MM.1S (cell line): ENCODE measurements at regions not wholly inside any gene's neighbourhood (a gene's known extent, or its start where the extent isn't known, plus 50 kb on each side); places are given as distances from the start of the nearest gene placed in this dataset.

ENCODE experiments used
- DNase-seq: peaks from one replicate; pipeline ENCODE4 v3.0.0-alpha.2; 2015
- H2AFZ ChIP-seq: fragments of 300-600 bp; sonication (generic); 2 replicates; pipeline ENCODE4 v1.6.0; 2016; ENCODE audit warnings: antibody characterized with exemption, low read length
- H3F3A ChIP-seq: fragments of 300-600 bp; sonication (generic); 2 replicates; pipeline ENCODE4 v1.6.1; 2016; ENCODE audit warnings: mild to moderate bottlenecking, antibody characterized with exemption, low read length, moderate library complexity, mixed read lengths; ENCODE audit not compliant: insufficient read depth
- H3K27ac ChIP-seq: fragments of 300-600 bp; sonication (generic); 2 replicates; pipeline ENCODE4 v1.5.1; 2016; ENCODE audit warnings: mild to moderate bottlenecking, low read length
- H3K27me3 ChIP-seq: fragments of 300-600 bp; sonication (generic); replicated peaks from 2 replicates; pipeline ENCODE4 v1.6.0; 2016; ENCODE audit warnings: low read length; ENCODE audit not compliant: insufficient read depth
- H3K36me3 ChIP-seq: fragments of 300-600 bp; sonication (generic); replicated peaks from 2 replicates; pipeline ENCODE4 v1.6.1; 2016; ENCODE audit warnings: mild to moderate bottlenecking, low read length, mixed read lengths; ENCODE audit not compliant: insufficient read depth
- H3K4me1 ChIP-seq: fragments of 300-600 bp; sonication (generic); 2 replicates; pipeline ENCODE4 v1.6.1; 2016; ENCODE audit warnings: low read length, mixed read lengths
- H3K4me2 ChIP-seq: fragments of 300-600 bp; sonication (generic); 2 replicates; pipeline ENCODE4 v1.6.0; 2016; ENCODE audit warnings: low read depth, low read length
- H3K4me3 ChIP-seq: fragments of 300-600 bp; sonication (generic); 2 replicates; pipeline ENCODE4 v1.5.1; 2016; ENCODE audit warnings: low read length, mixed read lengths
- H3K79me2 ChIP-seq: fragments of 300-600 bp; sonication (generic); 2 replicates; pipeline ENCODE4 v1.6.1; 2016; ENCODE audit warnings: mixed run types, low read length, mixed read lengths
- H3K9ac ChIP-seq: fragments of 300-600 bp; sonication (generic); 2 replicates; pipeline ENCODE4 v1.6.1; 2016; ENCODE audit warnings: low read length, mixed read lengths
- H3K9me2 ChIP-seq: fragments of 300-600 bp; sonication (generic); replicated peaks from 2 replicates; pipeline ENCODE4 v1.6.1; 2016; ENCODE audit warnings: mild to moderate bottlenecking, low read length, mixed read lengths; ENCODE audit not compliant: insufficient read depth
- H3K9me3 ChIP-seq: fragments of 300-600 bp; sonication (generic); replicated peaks from 2 replicates; pipeline ENCODE4 v1.6.1; 2016; ENCODE audit warnings: mild to moderate bottlenecking, low read length, mixed read lengths; ENCODE audit not compliant: insufficient read depth
- H4K20me1 ChIP-seq: fragments of 300-600 bp; sonication (generic); 2 replicates; pipeline ENCODE4 v1.6.1; 2016; ENCODE audit warnings: mild to moderate bottlenecking, low read length, moderate library complexity, mixed read lengths; ENCODE audit not compliant: insufficient read depth
- EZH2 ChIP-seq: fragments of 300-600 bp; sonication (generic); optimal IDR thresholded peaks from 2 replicates; pipeline ENCODE3; 2017; ENCODE audit warnings: low read depth, mild to moderate bottlenecking, antibody characterized with exemption, low read length, mixed read lengths
- EZH2phosphoT487 ChIP-seq: fragments of 300-600 bp; sonication (generic); IDR thresholded peaks from 2 replicates; pipeline ENCODE4 v1.6.1; 2018; ENCODE audit warnings: antibody characterized with exemption, low read length
- TF ChIP-seq, protein P1 (sequence below): fragments of 300-600 bp; sonication (generic); IDR thresholded peaks from 2 replicates; pipeline ENCODE4 v1.5.1; 2016; ENCODE audit warnings: antibody characterized with exemption, low read length, mixed read lengths

DNA sequence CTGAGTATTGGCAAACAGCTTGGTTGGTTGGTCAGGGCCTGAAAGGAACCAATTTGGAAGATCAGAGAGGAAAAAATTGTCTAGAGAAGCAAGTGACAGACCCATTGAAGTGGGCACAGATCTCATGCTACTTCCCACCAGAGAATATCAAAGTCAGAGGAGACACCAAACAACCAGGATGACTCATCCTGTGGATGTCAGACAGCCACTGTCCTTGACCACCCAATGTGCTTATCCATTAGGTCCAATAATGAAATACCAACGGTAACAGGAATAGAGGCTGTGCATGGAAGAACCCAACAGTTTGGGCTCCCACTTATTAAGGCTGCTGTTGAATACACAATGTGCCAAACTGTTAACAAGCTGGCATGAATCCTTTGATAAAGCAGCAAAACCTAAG is 323.1 kb upstream of the ATP11B start:
- Histone ChIP-seq H3K4me3 (no peak overlapping the region), H3K4me2 (no peak overlapping the region), H3K9me2 (no peaks in the 10 kb centered on the region), H3K27me3 (no peaks in the 10 kb centered on the region), H4K20me1 (no peaks in the 10 kb centered on the region), H3K4me1 (peaks cover 40% of the 10 kb centered on the region), H2AFZ (no peak overlapping the region), H3K27ac (no peak overlapping the region), H3K9me3 (no peaks in the 10 kb centered on the region), H3K36me3 (no peaks in the 10 kb centered on the region), H3F3A (peaks cover 3% of the 10 kb centered on the region), H3K9ac (no peak overlapping the region), H3K79me2 (no peaks in the 10 kb centered on the region)
- DNase-seq: no peak
- TF ChIP-seq, protein P1, sequence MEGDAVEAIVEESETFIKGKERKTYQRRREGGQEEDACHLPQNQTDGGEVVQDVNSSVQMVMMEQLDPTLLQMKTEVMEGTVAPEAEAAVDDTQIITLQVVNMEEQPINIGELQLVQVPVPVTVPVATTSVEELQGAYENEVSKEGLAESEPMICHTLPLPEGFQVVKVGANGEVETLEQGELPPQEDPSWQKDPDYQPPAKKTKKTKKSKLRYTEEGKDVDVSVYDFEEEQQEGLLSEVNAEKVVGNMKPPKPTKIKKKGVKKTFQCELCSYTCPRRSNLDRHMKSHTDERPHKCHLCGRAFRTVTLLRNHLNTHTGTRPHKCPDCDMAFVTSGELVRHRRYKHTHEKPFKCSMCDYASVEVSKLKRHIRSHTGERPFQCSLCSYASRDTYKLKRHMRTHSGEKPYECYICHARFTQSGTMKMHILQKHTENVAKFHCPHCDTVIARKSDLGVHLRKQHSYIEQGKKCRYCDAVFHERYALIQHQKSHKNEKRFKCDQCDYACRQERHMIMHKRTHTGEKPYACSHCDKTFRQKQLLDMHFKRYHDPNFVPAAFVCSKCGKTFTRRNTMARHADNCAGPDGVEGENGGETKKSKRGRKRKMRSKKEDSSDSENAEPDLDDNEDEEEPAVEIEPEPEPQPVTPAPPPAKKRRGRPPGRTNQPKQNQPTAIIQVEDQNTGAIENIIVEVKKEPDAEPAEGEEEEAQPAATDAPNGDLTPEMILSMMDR: no peak
- TF ChIP-seq EZH2 (no peak), EZH2phosphoT487 (no peak)

DNA sequence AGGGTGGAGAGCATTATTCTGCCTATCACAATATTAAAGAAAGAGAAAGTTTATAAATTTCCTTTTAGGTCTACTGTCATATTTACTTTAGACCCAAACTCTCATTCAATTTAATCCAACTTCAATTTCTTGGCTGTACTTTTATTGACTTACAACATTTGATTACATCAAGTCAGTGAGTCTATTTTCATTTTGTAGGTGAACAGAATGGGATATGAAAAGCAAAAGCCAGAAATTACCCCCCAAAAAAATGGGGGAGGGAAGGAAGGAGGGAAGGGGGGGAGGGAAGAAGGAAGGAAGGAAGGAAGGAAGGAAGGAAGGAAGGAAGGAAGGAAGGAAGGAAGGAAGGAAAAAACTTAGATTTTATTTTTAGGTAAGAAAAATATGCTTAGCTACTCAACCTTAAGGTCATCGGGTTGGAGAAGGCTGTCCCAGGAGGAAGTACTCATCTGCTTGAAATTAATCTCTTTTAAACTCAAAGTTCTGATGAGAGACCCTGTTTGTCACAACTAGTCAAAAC is 320.1 kb upstream of the ATP11B start:
- TF ChIP-seq EZH2phosphoT487 (no peak), EZH2 (no peak)
- TF ChIP-seq, protein P1: no peak
- H4K20me1 ChIP-seq: no peaks in the 10 kb centered on the region
- H3K9ac ChIP-seq: no peak overlapping the region
- no peaks in the 10 kb centered on the region for H3K27me3 ChIP-seq
- H3K27ac ChIP-seq: no peak overlapping the region
- H3K9me2 ChIP-seq: no peaks in the 10 kb centered on the region
- peaks cover 23% of the 10 kb centered on the region for H3K4me1 ChIP-seq
- no peak for DNase-seq
- no peaks in the 10 kb centered on the region; the same call in 1 of the 2 replicates for H3F3A ChIP-seq
- no peaks in the 10 kb centered on the region for H3K79me2 ChIP-seq
- H3K4me3 ChIP-seq: no peak overlapping the region
- H3K4me2 ChIP-seq: no peak overlapping the region
- no peaks in the 10 kb centered on the region for H3K9me3 ChIP-seq
- no peaks in the 10 kb centered on the region for H3K36me3 ChIP-seq
- no peak overlapping the region for H2AFZ ChIP-seq

DNA sequence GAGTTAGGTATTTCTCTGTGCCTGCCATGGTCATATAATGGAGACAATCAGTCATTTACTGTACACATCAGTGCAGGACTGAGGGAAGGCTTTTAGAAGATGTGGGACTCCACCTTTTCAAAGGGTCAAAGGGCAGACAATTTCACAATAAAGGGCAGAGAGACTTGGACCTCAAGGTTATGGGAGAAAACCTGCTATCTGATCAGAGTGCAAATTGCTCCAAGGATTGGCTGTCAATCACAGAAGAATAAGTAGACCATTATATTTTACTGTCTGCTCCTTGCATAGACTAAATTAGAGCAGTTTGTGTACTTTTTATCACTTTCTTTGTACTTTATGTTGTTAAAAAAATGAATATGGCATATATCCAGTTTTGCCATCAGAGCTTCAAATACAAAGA is 314.9 kb upstream of the ATP11B start:
- Histone ChIP-seq H3K4me3 (no peak overlapping the region), H3K9me3 (no peaks in the 10 kb centered on the region), H2AFZ (no peak overlapping the region), H3K79me2 (no peaks in the 10 kb centered on the region), H3K27ac (no peak overlapping the region), H3K4me2 (no peak overlapping the region), H3F3A (no peaks in the 10 kb centered on the region), H3K36me3 (no peaks in the 10 kb centered on the region), H3K4me1 (no peaks in the 10 kb centered on the region), H4K20me1 (no peaks in the 10 kb centered on the region), H3K9me2 (no peaks in the 10 kb centered on the region), H3K27me3 (no peaks in the 10 kb centered on the region), H3K9ac (no peak overlapping the region)
- TF ChIP-seq EZH2 (no peak), EZH2phosphoT487 (no peak)
- TF ChIP-seq, protein P1: no peak
- DNase-seq: no peak
